A549 (cell line): ENCODE measurements at regions not wholly inside any gene's neighbourhood (a gene's known extent, or its start where the extent isn't known, plus 50 kb on each side); places are given as distances from the start of the nearest gene placed in this dataset.

Experiments
- ATAC-seq, 2 experiments: fragments of 200-7000 bp in 1 of 2; fragments of >200 bp in 1 of 2; cut with Nextera tagmentation in 1 of 2; cut with Tn5 transposase in 1 of 2; 3 replicates each; pipeline versions ENCODE4 v1.8.0 to v1.9.1; 2018 to 2020; ENCODE audit warnings: mild to moderate bottlenecking in 1 of 2, moderate library complexity in 1 of 2
- CTCF ChIA-PET: fragments of 300-600 bp; sonication (Branson Sonifier 250); formaldehyde crosslinking; extraction: SDS; loops from one replicate; lab custom pipeline; 2021; ENCODE audit warnings: antibody characterized with exemption, inconsistent platforms; lab: Yijun Ruan, JAX
- POLR2A ChIA-PET: fragments of 350-600 bp; formaldehyde crosslinking; extraction: SDS; loops from one replicate; lab custom pipeline; 2021; ENCODE audit warnings: antibody characterized with exemption, inconsistent platforms; lab: Yijun Ruan, JAX
- DNase-seq, 2 experiments: peaks; one replicate each; pipeline versions ENCODE4 v3.0.0 to v3.0.0-alpha.2; 2011 to 2016; ENCODE audit warnings: low read depth in 1 of 2, low spot score in 1 of 2
- FAIRE-seq: peaks from 2 replicates; lab custom pipeline; 2011; peaks lifted over from hg19 to GRCh38; lab: Jason Lieb, UNC
- H3K27ac ChIP-seq, 2 experiments: fragments of >200 bp; sonication (Bioruptor Twin); formaldehyde crosslinking; 3 replicates each; pipeline ENCODE4 v1.5.1; 2016 to 2017
- H3K4me1 ChIP-seq: fragments of >200 bp; sonication (Bioruptor Twin); formaldehyde crosslinking; 3 replicates; pipeline ENCODE4 v1.6.1; 2016
- H3K4me2 ChIP-seq: fragments of >200 bp; sonication (Bioruptor Twin); formaldehyde crosslinking; 3 replicates; pipeline ENCODE4 v1.6.1; 2016
- H3K4me3 ChIP-seq: fragments of >200 bp; sonication (Bioruptor Twin); formaldehyde crosslinking; 3 replicates; pipeline ENCODE4 v1.5.1; 2016
- H3K9me3 ChIP-seq: fragments of >200 bp; sonication (Bioruptor Twin); formaldehyde crosslinking; 3 replicates; pipeline ENCODE4 v1.6.1; 2016
- CBX2 ChIP-seq: fragments of 200-600 bp; sonication (generic); IDR thresholded peaks from 2 replicates; pipeline ENCODE4 v1.6.1; 2016; ENCODE audit warnings: low read depth, mild to moderate bottlenecking, borderline replicate concordance
- CBX8 ChIP-seq: fragments of 200-600 bp; sonication (generic); IDR thresholded peaks from 2 replicates; pipeline ENCODE4 v1.6.1; 2016
- CEBPB ChIP-seq, 2 experiments: fragments of >200 bp in 1 of 2; sonication (Bioruptor Twin) in 1 of 2; formaldehyde crosslinking in 1 of 2; IDR thresholded peaks; 2 replicates each; pipeline ENCODE4 v1.6.1; 2012 to 2016
- CTCF ChIP-seq: fragments of >200 bp; sonication (Bioruptor Twin); formaldehyde crosslinking; IDR thresholded peaks from 3 replicates; pipeline ENCODE4 v1.5.1; 2016
- ELK1 ChIP-seq: fragments of 150-350 bp; IDR thresholded peaks from 2 replicates; pipeline ENCODE4 v1.6.1; 2014; ENCODE audit warnings: low read depth, mild to moderate bottlenecking, low read length
- EP300 ChIP-seq, 2 experiments: fragments of >200 bp; sonication (Bioruptor Twin); formaldehyde crosslinking; IDR thresholded peaks; 2 replicates in 1 of 2; 3 replicates in 1 of 2; pipeline ENCODE4 v1.6.1; 2016 to 2017
- FOXS1 ChIP-seq: fragments of 250-450 bp; sonication (Bioruptor Pico); IDR thresholded peaks from 2 replicates; pipeline ENCODE4 v1.5.0; 2020; ENCODE audit warnings: mild to moderate bottlenecking, moderate library complexity
- HES2 ChIP-seq: fragments of >200 bp; sonication (Bioruptor Twin); formaldehyde crosslinking; IDR thresholded peaks from 2 replicates; pipeline ENCODE4 v1.6.1; 2016
- HEYL ChIP-seq: fragments of 250-450 bp; sonication (Bioruptor Pico); IDR thresholded peaks from 2 replicates; pipeline ENCODE4 v1.8.0; 2021; ENCODE audit warnings: mild to moderate bottlenecking, moderate library complexity
- HOXA7 ChIP-seq: fragments of 250-450 bp; sonication (Bioruptor Pico); IDR thresholded peaks from 2 replicates; pipeline ENCODE4 v1.5.0; 2020; ENCODE audit warnings: mild to moderate bottlenecking, moderate library complexity
- HOXB5 ChIP-seq: fragments of 250-450 bp; sonication (Bioruptor Pico); IDR thresholded peaks from 2 replicates; pipeline ENCODE4 v1.5.0; 2020; ENCODE audit warnings: mild to moderate bottlenecking, moderate library complexity
- JUNB ChIP-seq: fragments of >200 bp; sonication (Bioruptor Twin); formaldehyde crosslinking; IDR thresholded peaks from 2 replicates; pipeline ENCODE4 v1.6.1; 2016
- KDM1A ChIP-seq: fragments of 200-600 bp; sonication (generic); IDR thresholded peaks from 2 replicates; pipeline ENCODE4 v1.6.1; 2016; ENCODE audit warnings: low read depth, mild to moderate bottlenecking
- MAZ ChIP-seq: fragments of 150-350 bp; IDR thresholded peaks from 2 replicates; pipeline ENCODE4 v1.6.1; 2014; ENCODE audit warnings: antibody characterized with exemption, low read depth, low read length, borderline replicate concordance
- NR3C1 ChIP-seq: fragments of >200 bp; sonication (Bioruptor Twin); formaldehyde crosslinking; IDR thresholded peaks from 3 replicates; pipeline ENCODE4 v1.6.1; 2017
- PBX3 ChIP-seq: IDR thresholded peaks from 2 replicates; pipeline ENCODE4 v1.6.1; 2012
- PHF8 ChIP-seq: fragments of 200-600 bp; sonication (generic); IDR thresholded peaks from 2 replicates; pipeline ENCODE4 v1.6.1; 2016; ENCODE audit warnings: low read depth, mild to moderate bottlenecking, antibody characterized with exemption, moderate library complexity, borderline replicate concordance
- POLR2A ChIP-seq: IDR thresholded peaks from 2 replicates; pipeline ENCODE4 v1.6.1; 2012; ENCODE audit warnings: mild to moderate bottlenecking, low read length
- RAD21 ChIP-seq, 2 experiments: fragments of >200 bp in 1 of 2; sonication (Bioruptor Twin) in 1 of 2; formaldehyde crosslinking in 1 of 2; IDR thresholded peaks in 1 of 2; conservative IDR thresholded peaks in 1 of 2; 2 replicates in 1 of 2; 3 replicates in 1 of 2; pipeline ENCODE4 v1.6.1; 2012 to 2018; ENCODE audit warnings: inconsistent platforms in 1 of 2
- RARB ChIP-seq: fragments of 250-450 bp; sonication (Bioruptor Pico); IDR thresholded peaks from 2 replicates; pipeline ENCODE4 v1.8.0; 2021; ENCODE audit warnings: mild to moderate bottlenecking, moderate library complexity
- RCOR1 ChIP-seq: fragments of 150-350 bp; IDR thresholded peaks from 2 replicates; pipeline ENCODE4 v1.6.1; 2014; ENCODE audit warnings: antibody characterized with exemption, low read length, low read depth
- RFX5 ChIP-seq: fragments of 450-650 bp; IDR thresholded peaks from 2 replicates; pipeline ENCODE4 v1.7.1; 2014; ENCODE audit warnings: antibody characterized with exemption, mild to moderate bottlenecking, moderate library complexity
- TFCP2L1 ChIP-seq: fragments of 250-450 bp; sonication (Bioruptor Pico); IDR thresholded peaks from 2 replicates; pipeline ENCODE4 v1.5.0; 2021; ENCODE audit warnings: mild to moderate bottlenecking
- ZC3H11A ChIP-seq: fragments of 450-650 bp; IDR thresholded peaks from 2 replicates; pipeline ENCODE4 v1.6.1; 2014; ENCODE audit warnings: antibody characterized with exemption, mild to moderate bottlenecking
- ZFP36 ChIP-seq: fragments of 450-650 bp; IDR thresholded peaks from 2 replicates; pipeline ENCODE4 v1.6.1; 2014; ENCODE audit warnings: borderline replicate concordance; ENCODE audit not compliant: partially characterized antibody
- ZNF302 ChIP-seq: fragments of 250-450 bp; sonication (Bioruptor Pico); IDR thresholded peaks from 2 replicates; pipeline ENCODE4 v1.9.0; 2021; ENCODE audit warnings: inconsistent platforms, mild to moderate bottlenecking, moderate library complexity
- ZSCAN20 ChIP-seq: fragments of 250-450 bp; sonication (Bioruptor Pico); IDR thresholded peaks from 2 replicates; pipeline ENCODE4 v1.8.0; 2022; ENCODE audit warnings: mild to moderate bottlenecking, moderate library complexity
- WGBS: methylation state at CpG from one replicate; pipeline ENCODE4 v1.1.6; 2017; ENCODE audit errors: missing lambda C conversion rate; 5-methylcytosine and 5-hydroxymethylcytosine counted together

- FAIRE-seq (no peak), ATAC-seq (no peak), DNase-seq (no peak)
- Histone ChIP-seq H3K4me2 (no peak overlapping the region), H3K9me3 (no peaks in the 10 kb centered on the region), H3K27ac (no peak overlapping the region), H3K4me1 (no peaks in the 10 kb centered on the region), H3K4me3 (no peak overlapping the region)
- ChIA-PET POLR2A (no interaction called here), CTCF (interaction anchor here (0.9 kb wide), 1 partner anchor 721 kb away, joined by 3 read pairs; no protein-coding TSS in a partner anchor)
- 12% methylated on average over 7 of the region's 7 CpGs for WGBS
- TF ChIP-seq POLR2A = no peak
- no peak for TF ChIP-seq KDM1A
- TF ChIP-seq CBX8 = no peak
- no peak for TF ChIP-seq HOXA7 (CRISPR knock-in tag)
- no peak for TF ChIP-seq ZSCAN20 (CRISPR knock-in tag)
- no peak for TF ChIP-seq HES2
- TF ChIP-seq RFX5 = no peak
- no peak for TF ChIP-seq PBX3
- TF ChIP-seq NR3C1 = no peak
- TF ChIP-seq RCOR1 = no peak
- no peak for TF ChIP-seq TFCP2L1 (CRISPR knock-in tag)
- TF ChIP-seq, all 56 proteins: peak for 0
These were observed 213.1 kb downstream of the C7orf25 start for GRCh38 chr7:42698600-42699374.

GRCh38 chr7:42694894-42695507 lies 216.9 kb downstream of the C7orf25 start:
- no peaks in the 10 kb centered on the region for H3K4me1 ChIP-seq
- ChIA-PET POLR2A (no interaction called here), CTCF (interaction anchor here (0.7 kb wide), 1 partner anchor 17 kb away, joined by 3 read pairs; no protein-coding TSS in a partner anchor)
- no peaks in the 10 kb centered on the region for H3K9me3 ChIP-seq
- no peak for DNase-seq
- TF ChIP-seq EP300 (IDR thresholded peaks at IDR 0.05) = no peak
- no peak for TF ChIP-seq RARB
- TF ChIP-seq HOXA7 (CRISPR knock-in tag) = no peak
- TF ChIP-seq HOXB5 (CRISPR knock-in tag) = no peak
- no peak for TF ChIP-seq ZFP36
- TF ChIP-seq CTCF = no peak
- no peak for TF ChIP-seq CBX2
- no peak for TF ChIP-seq JUNB
- no peak for TF ChIP-seq ZNF302
- no peak for TF ChIP-seq RAD21 (conservative IDR thresholded peaks at IDR 0.05 in 1 of 2, IDR thresholded peaks at IDR 0.05 in 1 of 2)
- no peak for TF ChIP-seq FOXS1
- no peak for TF ChIP-seq PHF8
- TF ChIP-seq ZC3H11A = no peak
- no peak for TF ChIP-seq MAZ
- no peak for TF ChIP-seq ELK1
- no peak for TF ChIP-seq CEBPB (IDR thresholded peaks at IDR 0.05)
- TF ChIP-seq HEYL (CRISPR knock-in tag) = no peak
- no peak for ATAC-seq
- H3K4me2 ChIP-seq = no peak overlapping the region
- no peak overlapping the region for H3K4me3 ChIP-seq
- FAIRE-seq = no peak
- 19% methylated on average over 6 of the region's 6 CpGs for whole genome bisulfite sequencing
- no peak overlapping the region for H3K27ac ChIP-seq
